NCI-H1436 treated with DMSO at 0.1 percent for 48 hours (cell line): ENCODE measurements at regions not wholly inside any gene's neighbourhood (a gene's known extent, or its start where the extent isn't known, plus 50 kb on each side); places are given as distances from the start of the nearest gene placed in this dataset.

Experiments used
- DNase-seq: peaks from one replicate; lab custom pipeline; 2025; lab: John Stamatoyannopoulos, UW

DNA sequence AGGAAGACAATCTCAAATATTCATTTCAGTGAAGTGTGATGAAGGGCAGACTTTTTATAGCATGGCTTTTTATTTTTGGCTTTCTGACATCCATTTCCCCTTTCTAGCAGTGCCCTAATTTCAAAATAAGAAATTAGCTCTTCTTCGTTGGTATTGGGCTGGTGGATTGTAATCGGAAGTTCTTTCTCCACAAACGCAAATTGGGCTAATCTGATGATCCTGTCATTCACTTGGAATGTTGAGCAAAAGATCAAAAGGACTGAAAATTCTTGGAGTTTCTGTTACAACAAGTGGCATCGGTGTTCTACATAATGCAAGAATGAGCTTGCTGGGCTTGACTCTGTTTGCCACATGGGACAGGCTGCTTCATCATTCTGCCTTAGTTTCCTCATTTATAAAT, 1182.8 kb downstream of the FLRT2 start:
- DNase-seq: no peak

DNA sequence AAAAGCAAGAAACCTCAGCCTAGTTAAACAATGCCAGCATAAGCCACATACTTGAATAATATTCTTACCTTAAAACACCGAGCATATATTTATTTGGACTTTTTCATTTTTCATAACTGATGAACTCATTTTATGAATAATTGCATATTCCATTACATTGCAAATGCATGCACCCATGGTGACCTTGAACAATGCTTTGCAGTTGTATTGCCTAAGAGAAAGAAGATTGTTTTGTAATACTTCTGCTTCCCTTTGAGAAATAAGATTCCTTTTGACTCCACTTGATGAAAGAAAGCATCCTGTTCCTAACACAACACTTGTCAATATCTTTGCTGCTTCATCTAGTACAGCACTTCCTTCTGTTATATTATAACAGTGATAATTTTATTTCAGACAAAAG, 1182.2 kb downstream of the FLRT2 start:
- no peak for DNase-seq

DNA sequence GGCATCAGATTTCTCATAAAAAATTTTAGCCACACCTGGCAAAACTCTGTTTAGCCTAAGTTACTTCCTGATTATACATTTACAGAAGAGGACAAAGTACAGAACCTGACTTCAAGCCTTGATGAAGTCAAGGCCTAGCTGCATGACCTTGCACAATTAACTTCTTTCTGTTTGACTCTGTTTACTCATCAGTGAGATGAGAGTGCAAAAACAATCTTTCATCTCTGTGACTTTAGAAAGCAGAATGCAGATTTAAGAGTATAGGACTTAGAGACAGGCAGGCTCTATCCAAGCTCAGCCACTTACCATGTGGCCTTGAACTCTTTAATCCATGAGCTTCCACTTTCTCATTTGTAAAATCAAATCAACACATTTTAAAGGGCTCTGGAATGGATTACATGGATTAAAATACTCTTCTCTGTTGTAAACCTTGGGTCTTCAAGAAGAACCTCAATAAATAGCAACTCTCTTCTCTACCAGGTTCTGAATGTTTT, 1178.9 kb downstream of the FLRT2 start:
- no peak for DNase-seq

DNA sequence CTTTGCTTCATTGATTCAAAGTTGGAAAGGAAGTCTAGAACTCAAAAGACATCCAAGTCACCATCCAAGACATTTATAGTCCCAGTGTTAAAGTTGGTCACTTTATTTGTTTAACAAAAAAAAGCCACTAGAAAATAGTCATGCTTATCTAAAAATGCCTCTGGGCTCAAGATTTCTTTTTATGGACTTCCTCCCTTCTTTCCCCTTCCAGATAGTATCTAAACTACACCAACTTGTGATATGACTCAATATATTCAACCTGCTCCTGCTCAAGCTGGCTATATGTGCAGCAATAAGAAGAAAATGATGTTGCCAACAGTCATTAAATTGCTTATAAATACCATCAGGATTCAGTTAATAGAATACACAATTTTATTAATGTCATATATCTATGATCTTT, 1177.1 kb downstream of the FLRT2 start:
- DNase-seq: no peak

DNA sequence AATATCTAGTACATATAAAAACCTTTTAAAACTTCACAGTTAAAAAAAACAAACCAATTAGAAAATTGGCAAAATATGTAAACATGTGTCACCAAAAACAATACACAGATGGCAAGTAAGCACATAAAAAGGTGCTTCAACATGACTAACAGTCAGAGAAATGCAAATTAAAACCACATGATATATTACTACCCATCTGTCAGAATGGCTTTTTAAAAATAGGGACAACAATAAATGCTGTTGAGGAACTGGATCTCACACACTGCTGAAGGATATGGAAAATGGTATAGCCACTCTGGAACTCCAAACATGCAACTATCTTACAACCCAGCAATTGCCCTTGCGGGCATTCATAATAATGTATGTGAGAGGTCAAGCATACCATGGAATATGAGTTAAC, 1153.6 kb downstream of the FLRT2 start:
- DNase-seq: no peak

DNA sequence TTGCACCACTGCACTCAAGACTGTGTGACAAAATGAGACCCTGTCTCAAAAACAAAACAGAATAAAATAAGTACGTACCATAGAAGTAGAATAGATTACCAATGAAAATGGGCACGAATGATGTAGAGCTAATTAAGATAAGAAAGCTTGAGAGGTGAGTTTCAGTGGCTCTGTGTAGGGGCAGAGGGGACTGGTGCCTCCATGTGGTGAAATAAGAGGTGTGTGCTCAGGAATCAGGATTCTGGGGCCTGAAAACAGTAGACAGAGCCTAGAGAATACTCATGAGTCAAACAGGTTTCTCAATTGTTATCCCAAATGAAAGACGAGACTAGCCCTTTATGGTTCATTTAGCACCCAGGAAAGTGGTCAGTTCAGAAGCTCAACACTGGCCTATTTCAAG, 1145.1 kb downstream of the FLRT2 start:
- no peak for DNase-seq

DNA sequence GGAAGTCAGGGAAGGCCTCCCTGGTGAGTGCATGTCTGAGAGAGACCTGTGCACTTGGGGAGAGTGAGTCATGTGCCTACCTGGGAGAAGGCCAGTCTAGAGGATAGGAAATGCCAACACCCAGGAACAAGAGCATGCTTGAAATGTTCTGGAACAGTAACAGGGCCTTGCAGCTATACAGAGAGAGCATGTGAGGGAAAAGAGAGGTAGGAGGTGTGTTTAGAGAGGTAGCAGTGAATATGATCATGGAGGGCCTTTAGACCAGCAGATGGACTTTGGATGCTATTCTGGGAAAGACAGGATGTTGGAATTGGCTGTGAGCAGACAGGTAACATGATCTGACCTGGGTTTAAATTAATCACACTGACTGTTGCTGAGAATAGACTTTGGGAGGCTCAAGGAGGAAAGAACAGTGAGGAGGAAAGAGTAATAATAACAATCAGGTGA, 1143.6 kb downstream of the FLRT2 start:
- no peak for DNase-seq

DNA sequence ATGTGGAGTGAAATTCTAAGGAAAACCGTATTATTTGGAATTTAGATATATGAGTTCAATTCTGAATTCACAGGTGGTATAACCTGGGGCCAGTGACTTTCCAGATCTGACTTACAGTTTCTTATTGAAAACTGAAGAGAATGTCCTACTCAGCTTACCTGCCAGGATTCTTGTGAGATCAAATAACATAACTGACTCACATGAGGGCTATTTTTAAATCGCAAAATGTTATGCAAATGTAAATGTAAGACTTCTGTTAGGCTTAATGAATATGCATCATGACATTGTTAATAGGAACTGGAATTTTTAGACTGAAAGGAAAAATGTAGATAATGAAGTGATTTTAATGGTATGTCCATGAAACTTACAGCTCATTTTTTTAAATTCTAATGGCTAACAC, 1142.1 kb downstream of the FLRT2 start:
- DNase-seq: no peak

DNA sequence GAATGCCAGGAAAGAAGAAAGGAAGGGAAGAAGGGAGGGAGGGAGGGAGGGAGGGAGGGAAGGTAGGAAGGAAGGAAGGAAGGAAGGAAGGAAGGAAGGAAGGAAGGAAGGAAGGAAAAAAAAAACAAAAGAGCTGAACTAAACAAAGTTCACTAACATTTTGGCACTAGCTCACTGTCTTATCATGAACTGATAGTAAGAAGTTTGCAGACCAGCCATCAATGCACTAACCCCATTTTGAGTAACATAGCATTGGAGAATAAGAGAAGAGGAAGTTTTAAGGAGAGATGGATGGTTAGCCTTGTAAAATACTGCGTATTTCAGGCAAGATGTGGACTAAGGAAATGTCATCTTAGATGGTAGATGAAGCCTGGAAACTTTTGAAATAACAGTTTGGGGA, 1136.0 kb downstream of the FLRT2 start:
- DNase-seq: no peak

DNA sequence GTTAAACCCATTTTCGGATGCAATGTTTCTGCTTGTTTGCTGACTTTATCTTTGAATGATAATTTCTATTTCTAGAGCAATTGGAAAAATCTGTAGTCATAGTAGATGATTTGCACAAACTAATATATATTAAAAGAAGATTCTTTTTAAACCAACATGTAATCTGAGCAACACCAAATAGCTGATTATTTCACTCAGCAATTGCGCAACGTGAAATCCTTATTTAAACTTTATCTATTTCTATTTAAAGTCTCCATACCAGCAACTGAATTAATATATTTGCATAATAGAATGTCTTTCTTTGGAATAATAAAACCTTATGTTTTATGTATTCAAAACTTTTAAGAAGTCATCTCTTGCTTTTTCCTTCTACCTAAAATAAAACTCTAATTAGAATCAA, 1132.4 kb downstream of the FLRT2 start:
- no peak for DNase-seq

DNA sequence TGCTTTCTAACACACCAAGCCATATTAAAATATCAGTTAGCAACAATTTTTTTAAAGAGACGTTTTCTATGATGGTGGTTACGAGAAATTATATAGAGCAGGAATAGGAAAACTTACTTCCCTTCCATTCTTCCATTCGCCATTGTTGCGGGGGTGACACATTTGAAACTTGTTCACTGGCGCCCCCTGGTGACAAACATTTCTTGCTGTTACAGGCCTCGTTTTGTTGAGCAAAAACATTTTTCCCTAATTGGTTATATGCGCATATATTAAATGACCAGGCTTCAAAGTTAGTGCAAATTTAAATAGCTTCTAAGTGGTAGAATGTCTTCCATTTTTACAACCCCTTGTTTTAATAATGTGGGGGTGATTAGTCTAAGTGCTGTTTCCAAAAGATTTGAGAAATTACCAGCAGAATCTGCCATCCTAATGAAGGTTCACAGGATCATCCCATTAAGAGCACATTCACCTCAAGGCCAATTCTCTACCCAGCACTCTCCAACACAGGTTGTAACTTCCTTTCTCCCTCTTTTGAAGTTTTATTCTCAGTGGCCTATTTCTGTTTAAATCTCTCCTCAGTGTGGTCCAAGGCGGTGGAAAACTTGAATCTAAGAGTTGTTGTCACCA, 1124.7 kb downstream of the FLRT2 start:
- no peak for DNase-seq

DNA sequence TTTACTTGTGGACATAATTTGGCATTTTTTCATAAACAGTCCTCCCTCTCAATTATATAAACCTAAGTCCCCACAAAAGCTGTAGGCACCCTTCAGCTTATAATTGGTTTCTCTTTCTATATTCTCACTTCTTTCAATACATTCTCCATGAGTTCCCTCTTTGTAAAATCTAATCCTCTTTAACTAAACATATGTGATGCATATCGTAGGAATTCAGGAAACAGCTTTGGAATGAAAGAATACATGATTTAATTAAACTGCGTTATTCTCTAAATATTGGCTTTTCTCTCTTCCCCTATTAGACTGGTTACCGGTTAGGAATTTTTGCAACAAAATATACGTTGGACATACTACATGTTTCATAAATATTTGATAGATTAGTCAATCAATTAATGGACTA, 1122.6 kb downstream of the FLRT2 start:
- DNase-seq: no peak

DNA sequence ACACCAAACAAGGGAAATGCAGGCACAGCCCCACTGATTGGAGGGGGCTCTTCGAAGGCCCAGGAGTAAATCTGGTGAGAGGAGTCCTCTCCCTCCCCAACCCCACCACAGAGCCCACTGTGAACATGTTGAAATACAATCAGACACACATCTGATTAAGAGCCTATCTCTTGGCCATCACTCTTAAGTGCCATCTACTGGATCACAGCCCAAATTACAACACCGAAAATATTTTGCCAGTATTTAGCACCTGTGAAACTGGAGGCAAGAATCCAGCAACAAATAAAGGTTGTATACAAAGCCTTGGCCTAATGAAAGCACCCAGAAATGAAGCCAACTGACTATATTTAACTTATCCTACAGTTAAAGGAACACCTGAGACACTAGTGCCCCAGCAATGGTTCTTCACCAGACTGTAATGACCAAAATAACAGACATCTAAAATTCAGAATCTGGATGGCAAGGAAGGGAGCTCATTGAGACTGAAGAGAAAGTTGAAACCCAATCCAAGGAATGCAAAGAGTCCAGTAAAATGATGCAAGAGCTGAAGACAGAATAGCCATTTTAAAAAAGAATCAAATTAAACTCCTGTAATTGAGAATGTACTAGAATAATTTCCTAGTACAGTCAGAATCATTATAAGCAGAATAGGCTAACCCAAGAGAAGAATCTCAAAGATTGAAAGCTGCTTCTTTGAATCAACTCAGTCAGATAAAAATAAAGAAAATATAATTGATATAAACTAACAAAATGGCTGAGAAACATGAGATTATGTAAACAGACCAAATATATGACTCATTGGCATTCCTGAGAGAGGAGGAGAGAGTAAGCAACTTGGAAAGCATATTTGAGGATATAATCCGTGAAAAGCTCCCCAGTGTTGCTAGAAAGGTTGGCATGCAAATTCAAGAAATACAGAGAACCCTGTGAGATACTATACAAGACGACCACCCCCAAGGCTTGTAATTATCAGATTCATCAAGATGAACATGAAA, 1117.0 kb downstream of the FLRT2 start:
- no peak for DNase-seq

DNA sequence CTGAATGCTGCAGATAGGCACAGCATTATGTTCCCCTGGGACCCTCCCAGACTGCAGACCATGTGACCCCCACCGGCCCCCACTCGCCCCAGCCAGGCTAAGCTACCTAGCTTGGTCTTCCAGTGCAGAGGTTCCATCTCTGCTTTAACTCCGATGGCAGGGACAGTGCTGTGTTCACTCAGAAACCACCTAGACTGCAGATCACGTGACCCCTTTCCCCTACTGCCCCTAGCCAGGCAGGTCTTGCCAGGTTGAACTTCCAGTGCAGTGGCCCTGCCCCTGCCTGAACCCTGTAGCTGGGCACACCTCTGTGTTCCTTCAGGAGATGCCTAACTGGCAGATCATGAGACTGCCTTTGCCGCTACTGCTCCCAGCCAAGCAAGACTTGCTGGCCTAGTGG, 1116.2 kb downstream of the FLRT2 start:
- DNase-seq: no peak

DNA sequence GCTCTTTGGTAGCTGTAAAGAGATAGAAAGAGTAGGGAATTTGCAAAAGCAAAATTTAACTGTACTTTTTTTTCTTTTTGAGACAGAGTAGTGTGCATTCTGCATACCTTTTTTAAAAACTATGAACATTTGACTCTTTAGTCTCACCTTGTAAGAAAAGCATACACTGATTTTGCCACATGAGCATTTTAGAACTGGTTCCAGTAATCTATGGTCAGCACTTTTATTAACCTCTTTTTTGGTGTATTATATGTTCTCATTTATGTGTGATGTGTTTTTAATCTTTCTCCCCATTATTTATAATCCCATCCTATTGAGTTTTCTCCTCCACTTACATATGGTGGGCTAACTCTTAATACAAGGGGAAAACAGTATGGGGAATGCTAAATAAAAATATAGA, 1111.4 kb downstream of the FLRT2 start:
- no peak for DNase-seq

DNA sequence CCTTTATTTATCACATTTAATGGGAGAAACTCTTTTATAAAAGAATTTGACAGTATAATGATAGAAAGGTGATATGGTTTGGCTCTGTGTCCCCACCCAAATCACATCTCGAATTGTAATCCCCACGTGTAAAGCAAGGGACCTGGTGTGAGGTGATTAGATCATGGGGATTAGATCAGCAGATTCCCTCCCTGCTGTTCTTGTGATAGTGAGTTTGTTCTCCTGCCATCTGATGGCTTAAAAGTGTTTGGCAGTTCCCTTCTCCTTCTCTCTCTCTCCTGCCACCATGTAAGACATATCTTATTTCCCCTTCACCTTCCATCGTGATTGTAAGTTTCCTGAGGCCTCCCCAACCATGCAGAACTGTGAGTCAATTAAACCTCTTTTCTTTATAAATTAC, 1110.3 kb downstream of the FLRT2 start:
- DNase-seq: no peak

DNA sequence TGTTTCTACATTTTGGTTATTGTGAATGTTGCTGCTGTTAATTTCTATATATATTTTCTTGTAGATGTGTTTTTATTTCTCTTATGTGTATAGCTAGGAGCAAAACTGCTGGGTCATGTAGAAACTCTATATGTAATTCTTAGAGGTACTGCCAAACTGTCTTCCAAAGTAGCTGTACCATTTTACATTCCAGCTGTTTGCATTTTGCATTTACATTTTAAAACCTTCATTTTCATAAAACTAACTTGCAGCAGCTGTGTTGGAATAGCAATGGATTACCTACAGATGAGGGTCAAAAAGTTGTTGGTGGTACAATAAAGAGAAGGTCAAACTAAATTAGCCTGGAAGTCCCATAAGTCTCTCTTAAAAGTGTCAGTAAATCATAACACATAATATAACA, 1109.7 kb downstream of the FLRT2 start:
- no peak for DNase-seq

DNA sequence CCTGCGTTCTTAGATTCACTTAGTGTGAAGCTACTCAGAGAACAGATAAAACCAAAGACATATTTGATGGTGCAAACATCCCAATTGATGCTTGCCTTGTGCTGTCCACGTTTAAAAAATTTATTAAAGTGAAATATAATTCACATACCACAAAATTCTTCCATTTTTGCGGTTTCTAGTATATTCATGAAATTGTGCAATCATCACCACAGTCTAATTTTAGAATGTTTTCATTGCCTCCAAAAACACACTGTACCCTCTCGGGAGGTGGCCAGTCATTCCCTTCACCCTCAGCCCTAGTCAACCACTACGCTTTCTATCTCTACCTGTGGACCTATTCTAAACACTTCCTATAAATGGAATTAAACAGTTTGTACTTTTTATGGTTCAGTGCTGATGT, 1109.2 kb downstream of the FLRT2 start:
- no peak for DNase-seq

DNA sequence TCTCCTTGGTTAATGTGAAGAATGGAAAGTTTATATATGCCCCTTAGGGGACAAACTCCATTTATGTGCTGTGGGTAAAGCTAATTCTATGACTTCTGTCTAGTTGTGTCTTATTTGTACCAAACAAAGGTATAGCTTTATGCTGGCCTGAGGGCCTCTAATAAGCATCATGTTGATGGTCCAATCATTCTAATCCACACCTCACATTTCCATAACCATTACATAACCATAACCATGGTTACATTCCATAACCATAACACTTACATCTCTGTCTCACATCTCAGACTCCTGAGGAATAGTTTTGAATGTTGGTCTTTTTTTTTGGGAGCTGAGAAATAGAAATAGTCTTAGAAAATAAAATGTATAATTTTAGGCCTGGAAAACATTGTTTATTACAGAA, 1097.1 kb downstream of the FLRT2 start:
- DNase-seq: no peak

DNA sequence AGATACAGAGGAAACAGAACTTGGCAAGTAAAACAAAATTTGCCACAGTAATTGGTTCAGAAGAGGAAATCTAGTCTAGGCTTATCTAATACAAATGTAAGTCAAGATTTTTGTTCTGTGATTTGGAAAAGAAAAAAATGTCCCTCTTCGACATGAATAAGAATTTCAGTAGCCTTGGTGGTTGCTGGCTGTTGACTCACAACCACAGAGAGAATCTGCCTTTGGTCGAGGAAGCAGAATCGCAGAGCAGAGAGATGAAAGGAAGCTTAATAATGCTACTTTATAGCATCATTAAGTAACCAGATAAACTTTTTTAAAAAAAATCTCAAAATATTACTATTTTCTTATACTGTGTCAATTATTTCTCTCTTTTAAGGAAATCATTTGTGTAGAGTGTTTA, 1096.6 kb downstream of the FLRT2 start:
- no peak for DNase-seq

DNA sequence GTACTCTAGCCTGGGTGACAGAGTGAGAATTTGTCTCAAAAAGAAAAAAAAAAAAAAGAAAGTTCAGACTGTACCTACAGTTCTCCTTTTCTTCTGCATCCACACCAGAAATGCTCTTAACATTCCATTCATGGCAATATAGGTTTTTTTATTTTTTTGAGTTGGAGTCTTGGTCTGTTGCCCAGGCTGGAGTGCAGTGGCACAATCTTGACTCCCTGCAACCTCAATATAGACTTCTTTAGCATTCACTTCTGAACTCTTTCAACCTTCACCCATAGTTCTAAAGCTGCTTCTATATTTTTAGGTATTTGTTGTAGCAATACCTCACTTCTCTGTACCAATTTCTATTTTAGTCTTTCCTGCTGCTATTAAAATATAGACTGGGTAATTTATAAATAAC, 1095.7 kb downstream of the FLRT2 start:
- DNase-seq: no peak

DNA sequence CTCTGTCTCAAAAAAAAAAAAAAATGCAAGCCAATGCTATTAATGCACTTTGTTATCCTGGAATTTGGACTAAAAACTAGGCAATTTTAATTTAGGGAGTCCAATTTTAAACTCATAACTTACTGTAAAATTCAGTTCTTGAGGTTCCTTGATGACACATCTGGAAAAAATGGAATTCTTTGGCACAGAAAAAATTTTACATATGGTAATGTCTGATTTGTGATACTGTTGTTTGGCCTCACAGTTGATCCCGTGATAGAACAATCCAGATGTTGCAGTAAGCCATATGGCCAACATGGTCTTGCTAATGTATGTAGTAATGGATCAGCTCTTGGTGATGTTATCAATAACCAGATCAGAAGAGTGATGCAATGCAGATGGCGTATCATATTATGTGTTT, 1089.8 kb downstream of the FLRT2 start:
- DNase-seq: no peak

DNA sequence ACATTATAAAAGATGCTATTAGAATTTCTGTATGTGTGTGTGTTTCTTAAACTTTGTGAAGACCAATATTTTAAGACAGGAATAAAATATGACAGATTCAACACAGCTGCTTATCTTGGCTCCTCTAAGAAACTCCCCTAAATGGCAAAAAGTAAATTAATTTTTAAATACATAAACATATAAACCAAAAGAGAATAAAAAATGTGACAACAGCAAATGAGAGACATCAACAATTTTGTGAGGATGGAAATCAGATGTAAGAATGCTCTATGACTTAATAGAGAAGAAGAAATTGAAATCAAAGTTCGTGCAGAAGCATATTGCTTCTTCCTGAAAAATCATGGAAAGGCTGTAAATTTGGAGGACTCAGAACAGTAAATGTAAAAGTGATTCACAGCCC, 1083.8 kb downstream of the FLRT2 start:
- no peak for DNase-seq
